GM21737 (cell line): ENCODE measurements at regions not wholly inside any gene's neighbourhood (a gene's known extent, or its start where the extent isn't known, plus 50 kb on each side); places are given as distances from the start of the nearest gene placed in this dataset.
A peak's percentile ranks its signal among the peaks of the same experiment; 100 is the strongest.
"Not testable (repeated sequence)": the region's sequence is repeated elsewhere in the genome, so short reads cannot be mapped to it uniquely, and the experiment has no call there.

ENCODE experiments used
- ATAC-seq: cut with Tn5 transposase; IDR thresholded peaks from one replicate; pipeline ENCODE4 v1.9.1; 2021; ENCODE audit warnings: mild to moderate bottlenecking, moderate library complexity; ENCODE audit not compliant: unreplicated experiment

- ATAC-seq, result not testable (repeated sequence)
These were observed 3967.6 kb upstream of the TPTE start for GRCh38 chr21:6553505-6554376.

- not testable (repeated sequence) for ATAC-seq
These were observed 3967.0 kb upstream of the TPTE start for GRCh38 chr21:6554377-6554864.

GRCh38 chr21:6556516-6556915, 3964.9 kb upstream of the TPTE start:
- peak; percentile 61 for ATAC-seq

GRCh38 chr21:6557415-6557814, 3964.0 kb upstream of the TPTE start:
- ATAC-seq, result not testable (repeated sequence)

GRCh38 chr21:6561168-6561567, 3960.2 kb upstream of the TPTE start:
- ATAC-seq, result not testable (repeated sequence)

GRCh38 chr21:6561578-6561977, 3959.8 kb upstream of the TPTE start:
- ATAC-seq, result not testable (repeated sequence)

- ATAC-seq, result not testable (repeated sequence)
These were observed 3956.7 kb upstream of the TPTE start for GRCh38 chr21:6564543-6565166.

- ATAC-seq, result not testable (repeated sequence)
These were observed 3955.9 kb upstream of the TPTE start for GRCh38 chr21:6565190-6566094.

GRCh38 chr21:6567542-6567941, 3953.8 kb upstream of the TPTE start:
- ATAC-seq, result not testable (repeated sequence)

- ATAC-seq, result peak; percentile 52
These were observed 3952.2 kb upstream of the TPTE start for GRCh38 chr21:6569152-6569551.

- peak; percentile 65 for ATAC-seq
These were observed 3951.6 kb upstream of the TPTE start for GRCh38 chr21:6569587-6570392.

- not testable (repeated sequence) for ATAC-seq
These were observed 3950.5 kb upstream of the TPTE start for GRCh38 chr21:6570700-6571368.

GRCh38 chr21:6573576-6573975, 3947.8 kb upstream of the TPTE start:
- not testable (repeated sequence) for ATAC-seq

GRCh38 chr21:6579801-6580200, 3941.6 kb upstream of the TPTE start:
- not testable (repeated sequence) for ATAC-seq
